Pancreas (tissue), 10 donors: ENCODE measurements at regions not wholly inside any gene's neighbourhood (a gene's known extent, or its start where the extent isn't known, plus 50 kb on each side); places are given as distances from the start of the nearest gene placed in this dataset.

Source experiments
- ATAC-seq, 4 donors: fragments of 200-7000 bp; cut with Tn5 transposase; one replicate each; pipeline versions ENCODE4 v1.8.0 to v1.9.1; 2020; ENCODE audit warnings: mild to moderate bottlenecking in 4 of 4, moderate library complexity in 4 of 4
- DNase-seq, 6 donors: peaks; one replicate each; pipeline ENCODE4 v3.0.0-alpha.2; 2020
- FAIRE-seq: peaks from 2 replicates; lab custom pipeline; 2012; peaks lifted over from hg19 to GRCh38; lab: Jason Lieb, UNC
- H3K27ac ChIP-seq, 4 donors: fragments of 200-600 bp; sonication (generic); 1 replicate in 3 of 4; 2 replicates in 1 of 4; pipeline versions ENCODE4 v1.5.0 to v1.8.0; 2020
- H3K27me3 ChIP-seq, 4 donors: fragments of 200-600 bp; one replicate each; pipeline ENCODE4 v1.8.0; 2021
- H3K36me3 ChIP-seq, 3 donors: fragments of 200-600 bp; sonication (generic) in 1 of 3; one replicate each; pipeline versions ENCODE4 v1.5.0 to v1.8.0; 2020 to 2021
- H3K4me1 ChIP-seq, 3 donors: fragments of 200-600 bp; one replicate each; pipeline ENCODE4 v1.8.0; 2021
- H3K4me3 ChIP-seq, 4 donors: fragments of 200-600 bp; sonication (generic) in 2 of 4; one replicate each; pipeline versions ENCODE4 v1.5.0 to v1.8.0; 2020 to 2021
- H3K9me3 ChIP-seq, 4 donors: fragments of 200-600 bp; one replicate each; pipeline ENCODE4 v1.8.0; 2021
- CTCF ChIP-seq, 4 donors: fragments of 200-600 bp; sonication (generic) in 3 of 4; IDR thresholded peaks; one replicate each; pipeline versions ENCODE4 v1.5.0 to v1.8.0; 2021; ENCODE audit warnings: antibody characterized with exemption in 4 of 4
- WGBS, 2 donors: extraction: QIAGEN DNeasy Blood & Tissue Kit; methylation state at CpG; one replicate each; pipeline ENCODE4 v1.1.7; 2013; 5-methylcytosine and 5-hydroxymethylcytosine counted together
- intact Hi-C, 3 donors: fragments of 100-400 bp; cut with DNase I; formaldehyde crosslinking; loops; one replicate each; pipeline versions ENCODE4 v1.11.1 to v1.14.2; 2022
- donor health status: healthy with polysubstance abuse.
- donor health status: DM: no; HTN: no; CAD: no; lungs with moderate emphysema.
- donor health status: DM: no; HTN: no; CAD: no.
- donor health status: control.
- donor health status: control.
- donor health status: Bipolar disorder and iron deficiency.
- donor health status: DM: yes; HTN: yes; CAD: no.
- donor health status: DM: no; HTN: no; CAD: no.
- donor health status: DM: no; HTN: no; CAD: no.
- donor health status: DM: yes; HTN: yes; CAD: no.

GRCh38 chr21:27804515-27804914 is 837.6 kb upstream of the ADAMTS5 start:
- ATAC-seq (no peak), FAIRE-seq (no peak), DNase-seq (no peak)
- no peak for TF ChIP-seq CTCF (IDR thresholded peaks at IDR 0.05)
- H3K4me1 ChIP-seq = no peaks in the 10 kb centered on the region
- peaks cover 0 to 4% (median 0%) of the 10 kb centered on the region in 4 donors for H3K27me3 ChIP-seq
- no peak overlapping the region for H3K27ac ChIP-seq
- WGBS, 2 donors = 50 to 54% methylated on average over 2 of the region's 2 CpGs
- no peaks in the 10 kb centered on the region for H3K36me3 ChIP-seq
- no peaks in the 10 kb centered on the region for H3K9me3 ChIP-seq
- no peak overlapping the region for H3K4me3 ChIP-seq
- intact Hi-C loops = no loop called here

- no peaks in the 10 kb centered on the region for H3K36me3 ChIP-seq
- 61 to 79% methylated on average over 2 of the region's 2 CpGs for WGBS, 2 donors
- ATAC-seq (no peak), FAIRE-seq (no peak), DNase-seq (no peak)
- H3K4me3 ChIP-seq = no peak overlapping the region
- peaks cover 0 to 4% (median 0%) of the 10 kb centered on the region in 4 donors for H3K27me3 ChIP-seq
- intact Hi-C loops = no loop called here
- H3K9me3 ChIP-seq = no peaks in the 10 kb centered on the region
- H3K4me1 ChIP-seq = no peaks in the 10 kb centered on the region
- TF ChIP-seq CTCF (IDR thresholded peaks at IDR 0.05) = no peak
- H3K27ac ChIP-seq = no peak overlapping the region
Observed at GRCh38 chr21:27803571-27803970, 836.7 kb upstream of the ADAMTS5 start.

GRCh38 chr21:27802816-27803475 is 836.1 kb upstream of the ADAMTS5 start:
- no peak overlapping the region for H3K27ac ChIP-seq
- H3K4me1 ChIP-seq = no peaks in the 10 kb centered on the region
- peak in 3 of 4 donors; percentile 29 to 50 (median 32) for TF ChIP-seq CTCF (IDR thresholded peaks at IDR 0.05)
- 45 to 50% methylated on average over 7 of the region's 7 CpGs for WGBS, 2 donors
- no peaks in the 10 kb centered on the region for H3K9me3 ChIP-seq
- peaks cover 0 to 4% (median 0%) of the 10 kb centered on the region in 4 donors for H3K27me3 ChIP-seq
- DNase-seq (peak in 1 of 6 donors; percentile 28), ATAC-seq (peak in 3 of 4 donors; percentile 34 to 71 (median 67)), FAIRE-seq (no peak)
- intact Hi-C loops = no loop called here
- H3K4me3 ChIP-seq = no peak overlapping the region
- H3K36me3 ChIP-seq = no peaks in the 10 kb centered on the region

GRCh38 chr21:27799861-27800260 is 833.0 kb upstream of the ADAMTS5 start:
- ATAC-seq (no peak), FAIRE-seq (no peak), DNase-seq (no peak)
- H3K4me1 ChIP-seq = no peaks in the 10 kb centered on the region
- intact Hi-C loops = no loop called here
- WGBS, 2 donors = 59 to 74% methylated on average over 8 of the region's 8 CpGs
- no peaks in the 10 kb centered on the region for H3K36me3 ChIP-seq
- H3K9me3 ChIP-seq = no peaks in the 10 kb centered on the region
- H3K4me3 ChIP-seq = no peak overlapping the region
- no peak for TF ChIP-seq CTCF (IDR thresholded peaks at IDR 0.05)
- no peak overlapping the region for H3K27ac ChIP-seq
- H3K27me3 ChIP-seq = peaks cover 0 to 4% (median 0%) of the 10 kb centered on the region in 4 donors

- Histone ChIP-seq H3K4me1 (no peaks in the 10 kb centered on the region), H3K27me3 (peaks cover 0 to 4% (median 0%) of the 10 kb centered on the region in 4 donors), H3K27ac (no peak overlapping the region), H3K9me3 (no peaks in the 10 kb centered on the region), H3K4me3 (no peak overlapping the region), H3K36me3 (no peaks in the 10 kb centered on the region)
- WGBS, 2 donors = 17 to 20% methylated on average over 2 of the region's 2 CpGs
- intact Hi-C loops = no loop called here
- ATAC-seq (no peak), FAIRE-seq (no peak), DNase-seq (no peak)
- no peak for TF ChIP-seq CTCF (IDR thresholded peaks at IDR 0.05)
Observed at GRCh38 chr21:27796106-27796505, 829.2 kb upstream of the ADAMTS5 start.
